ENCODE measurements at regions not wholly inside any gene's neighbourhood (a gene's known extent, or its start where the extent isn't known, plus 50 kb on each side); places are given as distances from the start of the nearest gene placed in this dataset.
"Not testable (repeated sequence)": the region's sequence is repeated elsewhere in the genome, so short reads cannot be mapped to it uniquely, and the experiment has no call there.

- Histone ChIP-seq H3K27me3 (ENCODE audit: control insufficient read depth, insufficient read depth, low read length) (no peaks in the 10 kb centered on the region), H3K9me3 (ENCODE audit: control insufficient read depth in 2 of 2, low read length in 2 of 2) (no peaks in the 10 kb centered on the region), H3K36me3 (ENCODE audit: control insufficient read depth, insufficient read depth, low read length) (no peaks in the 10 kb centered on the region), H3K27ac (ENCODE audit: insufficient read depth, low read length, poor library complexity, severe bottlenecking) (no peak overlapping the region), H3K4me3 (ENCODE audit: low read depth, low read length) (no peak overlapping the region), H3K4me1 (ENCODE audit: control insufficient read depth, insufficient read depth, low read length, poor library complexity, severe bottlenecking) (no peaks in the 10 kb centered on the region)
- Mint-ChIP-seq H3K4me3 (no peak overlapping the region), H3K4me1 (no peaks in the 10 kb centered on the region), H3K36me3 (no peaks in the 10 kb centered on the region), H3K9me3 (no peaks in the 10 kb centered on the region), H3K27ac (no peak overlapping the region), H3K27me3 (peaks cover 4% of the 10 kb centered on the region)
- no peak for DNase-seq
- no peak for ATAC-seq (ENCODE audit: low read depth in 2 of 2)
Observed at GRCh38 chr10:33858326-33858725, 523.9 kb upstream of the NRP1 start.

- H3K27ac ChIP-seq (ENCODE audit: insufficient read depth, low read length, poor library complexity, severe bottlenecking); H3K9me3 ChIP-seq (ENCODE audit: control insufficient read depth in 2 of 2, low read length in 2 of 2); H3K27me3 ChIP-seq (ENCODE audit: control insufficient read depth, insufficient read depth, low read length); H3K36me3 ChIP-seq (ENCODE audit: control insufficient read depth, insufficient read depth, low read length); H3K36me3 Mint-ChIP-seq; H3K4me3 Mint-ChIP-seq; H3K27me3 Mint-ChIP-seq; H3K9me3 Mint-ChIP-seq; H3K27ac Mint-ChIP-seq; H3K4me3 ChIP-seq (ENCODE audit: low read depth, low read length); H3K4me1 Mint-ChIP-seq; DNase-seq; ATAC-seq (ENCODE audit: low read depth in 2 of 2); H3K4me1 ChIP-seq (ENCODE audit: control insufficient read depth, insufficient read depth, low read length, poor library complexity, severe bottlenecking): not testable (repeated sequence)
Observed at GRCh38 chr10:33853221-33853620, 518.8 kb upstream of the NRP1 start.

DNA sequence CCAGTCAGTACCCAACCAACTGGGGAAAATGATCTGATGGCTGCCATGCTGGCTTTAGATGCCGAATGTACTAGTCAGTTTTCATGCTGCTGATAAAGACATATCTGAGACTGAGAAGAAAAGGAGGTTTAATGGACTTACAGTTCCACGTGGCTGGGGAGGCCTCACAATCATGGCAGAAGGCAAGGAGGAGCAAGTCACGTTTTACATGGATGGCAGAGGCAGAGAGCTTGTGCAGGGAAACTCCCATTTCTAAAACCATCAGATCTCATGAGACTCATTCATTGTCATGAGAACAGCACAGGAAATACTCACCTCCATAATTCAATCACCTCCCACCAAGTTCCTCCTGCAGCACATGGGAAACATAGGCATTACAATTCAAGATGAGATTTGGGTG lies 508.9 kb upstream of the NRP1 start:
- Histone ChIP-seq H3K36me3 (ENCODE audit: control insufficient read depth, insufficient read depth, low read length) (no peaks in the 10 kb centered on the region), H3K9me3 (ENCODE audit: control insufficient read depth in 2 of 2, low read length in 2 of 2) (no peaks in the 10 kb centered on the region), H3K27ac (ENCODE audit: insufficient read depth, low read length, poor library complexity, severe bottlenecking) (no peak overlapping the region), H3K27me3 (ENCODE audit: control insufficient read depth, insufficient read depth, low read length) (no peaks in the 10 kb centered on the region), H3K4me3 (ENCODE audit: low read depth, low read length) (no peak overlapping the region), H3K4me1 (ENCODE audit: control insufficient read depth, insufficient read depth, low read length, poor library complexity, severe bottlenecking) (no peaks in the 10 kb centered on the region)
- Mint-ChIP-seq H3K27ac (no peak overlapping the region), H3K36me3 (no peaks in the 10 kb centered on the region), H3K4me1 (no peaks in the 10 kb centered on the region), H3K4me3 (no peak overlapping the region), H3K27me3 (no peaks in the 10 kb centered on the region), H3K9me3 (peaks cover 0 to 14% (median 2%) of the 10 kb centered on the region in 7 donors)
- DNase-seq (no peak), ATAC-seq (ENCODE audit: low read depth in 2 of 2) (no peak)

DNA sequence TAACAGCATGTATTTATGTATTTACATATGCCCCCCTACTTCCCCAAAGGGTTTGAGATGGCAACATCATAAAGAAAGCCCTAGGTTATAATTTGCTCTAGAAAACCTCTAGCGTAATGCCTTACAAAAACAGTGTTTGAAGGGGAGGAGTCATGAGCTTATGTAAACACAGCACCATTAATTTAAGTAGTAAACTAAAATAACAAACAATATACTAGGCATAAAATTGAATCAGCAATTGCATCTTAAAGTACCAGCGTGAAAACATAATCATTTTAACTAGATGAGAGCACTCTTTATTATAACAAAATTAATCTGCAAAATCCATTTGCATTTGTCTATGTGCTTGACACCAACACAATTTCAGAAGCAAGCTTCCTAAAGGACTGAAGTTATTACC lies 507.2 kb upstream of the NRP1 start:
- Histone ChIP-seq H3K27ac (ENCODE audit: insufficient read depth, low read length, poor library complexity, severe bottlenecking) (no peak overlapping the region), H3K4me1 (ENCODE audit: control insufficient read depth, insufficient read depth, low read length, poor library complexity, severe bottlenecking) (no peaks in the 10 kb centered on the region), H3K27me3 (ENCODE audit: control insufficient read depth, insufficient read depth, low read length) (no peaks in the 10 kb centered on the region), H3K9me3 (ENCODE audit: control insufficient read depth in 2 of 2, low read length in 2 of 2) (no peaks in the 10 kb centered on the region), H3K36me3 (ENCODE audit: control insufficient read depth, insufficient read depth, low read length) (no peaks in the 10 kb centered on the region), H3K4me3 (ENCODE audit: low read depth, low read length) (no peak overlapping the region)
- Mint-ChIP-seq H3K27ac (no peak overlapping the region), H3K4me1 (no peaks in the 10 kb centered on the region), H3K4me3 (no peak overlapping the region), H3K9me3 (peaks cover 0 to 14% (median 0%) of the 10 kb centered on the region in 7 donors), H3K36me3 (no peaks in the 10 kb centered on the region), H3K27me3 (no peaks in the 10 kb centered on the region)
- ATAC-seq (ENCODE audit: low read depth in 2 of 2) (no peak), DNase-seq (no peak)

GRCh38 chr10:33838731-33839130 lies 504.3 kb upstream of the NRP1 start:
- Histone ChIP-seq H3K9me3 (ENCODE audit: control insufficient read depth in 2 of 2, low read length in 2 of 2) (no peaks in the 10 kb centered on the region), H3K4me3 (ENCODE audit: low read depth, low read length) (no peak overlapping the region), H3K27me3 (ENCODE audit: control insufficient read depth, insufficient read depth, low read length) (no peaks in the 10 kb centered on the region), H3K4me1 (ENCODE audit: control insufficient read depth, insufficient read depth, low read length, poor library complexity, severe bottlenecking) (no peaks in the 10 kb centered on the region), H3K27ac (ENCODE audit: insufficient read depth, low read length, poor library complexity, severe bottlenecking) (no peak overlapping the region), H3K36me3 (ENCODE audit: control insufficient read depth, insufficient read depth, low read length) (no peaks in the 10 kb centered on the region)
- Mint-ChIP-seq H3K36me3 (no peaks in the 10 kb centered on the region), H3K9me3 (peaks cover 0 to 6% (median 0%) of the 10 kb centered on the region in 7 donors), H3K27me3 (no peaks in the 10 kb centered on the region), H3K27ac (no peak overlapping the region), H3K4me3 (no peak overlapping the region), H3K4me1 (no peaks in the 10 kb centered on the region)
- DNase-seq (no peak), ATAC-seq (ENCODE audit: low read depth in 2 of 2) (no peak)

DNA sequence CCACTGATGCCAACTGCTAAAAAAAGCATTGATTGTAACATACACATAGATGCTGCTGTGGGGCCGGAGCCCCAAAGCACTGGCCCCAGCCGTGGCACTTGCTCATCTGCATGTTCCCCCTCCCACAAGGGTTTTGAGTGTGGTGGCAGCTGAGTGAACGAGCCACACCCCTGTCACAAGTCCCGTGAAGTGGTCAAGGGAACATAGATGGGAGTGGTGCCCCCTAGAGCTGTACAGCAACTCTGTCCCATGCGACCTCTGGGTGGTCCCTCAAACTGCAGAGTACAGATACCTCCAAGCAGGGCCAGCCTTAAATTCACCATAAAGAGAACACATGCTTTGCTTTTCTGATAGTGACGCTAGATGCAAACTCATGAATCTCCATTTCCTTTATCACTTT lies 503.3 kb upstream of the NRP1 start:
- Mint-ChIP-seq H3K36me3 (no peaks in the 10 kb centered on the region), H3K27me3 (no peaks in the 10 kb centered on the region), H3K4me1 (no peaks in the 10 kb centered on the region), H3K9me3 (no peaks in the 10 kb centered on the region), H3K27ac (no peak overlapping the region), H3K4me3 (no peak overlapping the region)
- H3K36me3 ChIP-seq (ENCODE audit: control insufficient read depth, insufficient read depth, low read length), result no peaks in the 10 kb centered on the region
- H3K4me1 ChIP-seq (ENCODE audit: control insufficient read depth, insufficient read depth, low read length, poor library complexity, severe bottlenecking), result no peaks in the 10 kb centered on the region
- DNase-seq (no peak), ATAC-seq (ENCODE audit: low read depth in 2 of 2) (no peak)
- H3K27me3 ChIP-seq (ENCODE audit: control insufficient read depth, insufficient read depth, low read length), result no peaks in the 10 kb centered on the region
- H3K9me3 ChIP-seq (ENCODE audit: control insufficient read depth in 2 of 2, low read length in 2 of 2), result no peaks in the 10 kb centered on the region
- no peak overlapping the region for H3K27ac ChIP-seq (ENCODE audit: insufficient read depth, low read length, poor library complexity, severe bottlenecking)
- no peak overlapping the region for H3K4me3 ChIP-seq (ENCODE audit: low read depth, low read length)

- DNase-seq (no peak), ATAC-seq (ENCODE audit: low read depth in 2 of 2) (no peak)
- Histone ChIP-seq H3K27me3 (ENCODE audit: control insufficient read depth, insufficient read depth, low read length) (no peaks in the 10 kb centered on the region), H3K9me3 (ENCODE audit: control insufficient read depth in 2 of 2, low read length in 2 of 2) (no peaks in the 10 kb centered on the region), H3K36me3 (ENCODE audit: control insufficient read depth, insufficient read depth, low read length) (no peaks in the 10 kb centered on the region), H3K27ac (ENCODE audit: insufficient read depth, low read length, poor library complexity, severe bottlenecking) (no peak overlapping the region), H3K4me3 (ENCODE audit: low read depth, low read length) (no peak overlapping the region), H3K4me1 (ENCODE audit: control insufficient read depth, insufficient read depth, low read length, poor library complexity, severe bottlenecking) (no peaks in the 10 kb centered on the region)
- Mint-ChIP-seq H3K4me3 (no peak overlapping the region), H3K4me1 (no peaks in the 10 kb centered on the region), H3K27ac (no peak overlapping the region), H3K36me3 (no peaks in the 10 kb centered on the region), H3K9me3 (peaks cover 0 to 3% (median 0%) of the 10 kb centered on the region in 7 donors), H3K27me3 (no peaks in the 10 kb centered on the region)
Observed at GRCh38 chr10:33835556-33835955, 501.1 kb upstream of the NRP1 start.

DNA sequence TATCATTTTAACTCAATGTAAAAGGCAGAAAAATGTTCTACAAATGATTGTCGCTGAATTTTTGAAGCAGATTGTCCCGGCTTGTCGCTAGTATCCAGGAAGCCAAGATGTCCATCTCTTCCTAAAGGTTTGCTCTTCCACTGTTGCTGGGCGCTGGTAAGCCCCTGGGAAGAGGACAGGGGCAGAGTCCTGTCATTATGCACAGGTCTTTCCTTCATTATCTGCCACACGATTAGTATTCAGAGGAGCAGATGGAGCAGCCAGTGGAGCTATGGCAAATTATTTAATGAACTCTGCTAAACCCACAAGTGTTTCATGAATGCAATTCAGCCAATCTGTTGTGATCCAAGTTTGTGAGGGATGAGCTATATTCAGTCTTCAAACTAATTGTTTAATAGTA lies 499.1 kb upstream of the NRP1 start:
- no peak overlapping the region for H3K4me3 ChIP-seq (ENCODE audit: low read depth, low read length)
- peaks cover 0 to 11% (median 3%) of the 10 kb centered on the region in 7 donors for H3K9me3 Mint-ChIP-seq
- H3K27ac ChIP-seq (ENCODE audit: insufficient read depth, low read length, poor library complexity, severe bottlenecking), result no peak overlapping the region
- H3K27me3 ChIP-seq (ENCODE audit: control insufficient read depth, insufficient read depth, low read length), result no peaks in the 10 kb centered on the region
- H3K4me1 Mint-ChIP-seq, result no peaks in the 10 kb centered on the region
- no peaks in the 10 kb centered on the region for H3K27me3 Mint-ChIP-seq
- H3K36me3 ChIP-seq (ENCODE audit: control insufficient read depth, insufficient read depth, low read length), result no peaks in the 10 kb centered on the region
- H3K27ac Mint-ChIP-seq, result no peak overlapping the region
- H3K9me3 ChIP-seq (ENCODE audit: control insufficient read depth in 2 of 2, low read length in 2 of 2), result no peaks in the 10 kb centered on the region
- H3K4me1 ChIP-seq (ENCODE audit: control insufficient read depth, insufficient read depth, low read length, poor library complexity, severe bottlenecking), result no peaks in the 10 kb centered on the region
- no peak overlapping the region for H3K4me3 Mint-ChIP-seq
- no peaks in the 10 kb centered on the region for H3K36me3 Mint-ChIP-seq
- ATAC-seq (ENCODE audit: low read depth in 2 of 2) (no peak), DNase-seq (no peak)

All from CD4-positive, CD25-positive, alpha-beta regulatory T cell (primary cell).